GM21423 (cell line): ENCODE measurements at regions not wholly inside any gene's neighbourhood (a gene's known extent, or its start where the extent isn't known, plus 50 kb on each side); places are given as distances from the start of the nearest gene placed in this dataset.
"Not testable (repeated sequence)": the region's sequence is repeated elsewhere in the genome, so short reads cannot be mapped to it uniquely, and the experiment has no call there.

Source experiments
- ATAC-seq: cut with Tn5 transposase; IDR thresholded peaks from one replicate; pipeline ENCODE4 v1.9.1; 2021; ENCODE audit warnings: mild to moderate bottlenecking, moderate library complexity; ENCODE audit not compliant: unreplicated experiment

GRCh38 chr4:155478336-155478835 lies 101.6 kb upstream of the MAP9 start:
- no peak for ATAC-seq

- no peak for ATAC-seq
Measured at GRCh38 chr4:155474758-155475157, 98.0 kb upstream of the MAP9 start.

- ATAC-seq = no peak
Measured at GRCh38 chr4:155473420-155474095, 96.8 kb upstream of the MAP9 start.

GRCh38 chr4:155468282-155468681 lies 91.5 kb upstream of the MAP9 start:
- no peak for ATAC-seq

- no peak for ATAC-seq
Measured at GRCh38 chr4:155450676-155451075, 73.9 kb upstream of the MAP9 start.

- no peak for ATAC-seq
Measured at GRCh38 chr4:155445306-155445705, 68.5 kb upstream of the MAP9 start.

- ATAC-seq = no peak
Measured at GRCh38 chr4:155444721-155445120, 68.0 kb upstream of the MAP9 start.

GRCh38 chr4:155442267-155443105 lies 65.7 kb upstream of the MAP9 start:
- peak; percentile 94 for ATAC-seq

GRCh38 chr4:155441475-155441874 lies 64.7 kb upstream of the MAP9 start:
- ATAC-seq = no peak

- ATAC-seq = not testable (repeated sequence)
Measured at GRCh38 chr4:155439760-155440159, 63.0 kb upstream of the MAP9 start.

DNA sequence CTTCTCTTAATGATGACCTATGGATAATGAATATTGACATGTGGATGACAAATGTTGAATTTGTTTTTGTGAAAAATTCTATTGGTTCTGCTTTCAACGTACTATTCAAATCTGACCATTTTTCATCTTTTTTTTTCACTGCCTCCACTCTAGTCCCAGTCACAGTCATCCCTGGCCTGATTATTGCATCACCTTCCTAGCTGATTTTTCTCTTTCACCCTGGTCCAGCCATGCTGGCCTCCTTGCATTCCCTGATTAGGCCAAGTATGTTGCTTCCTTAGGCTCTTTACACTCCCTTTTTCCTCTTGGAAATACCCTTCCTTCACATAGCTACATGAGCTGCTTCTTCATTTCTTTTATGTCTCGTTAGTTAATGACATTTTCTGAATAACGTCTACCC lies 58.1 kb upstream of the MAP9 start:
- no peak for ATAC-seq

GRCh38 chr4:155434366-155434765 lies 57.6 kb upstream of the MAP9 start:
- ATAC-seq = no peak

- ATAC-seq = no peak
Measured at GRCh38 chr4:155433636-155434360, 57.0 kb upstream of the MAP9 start.

DNA sequence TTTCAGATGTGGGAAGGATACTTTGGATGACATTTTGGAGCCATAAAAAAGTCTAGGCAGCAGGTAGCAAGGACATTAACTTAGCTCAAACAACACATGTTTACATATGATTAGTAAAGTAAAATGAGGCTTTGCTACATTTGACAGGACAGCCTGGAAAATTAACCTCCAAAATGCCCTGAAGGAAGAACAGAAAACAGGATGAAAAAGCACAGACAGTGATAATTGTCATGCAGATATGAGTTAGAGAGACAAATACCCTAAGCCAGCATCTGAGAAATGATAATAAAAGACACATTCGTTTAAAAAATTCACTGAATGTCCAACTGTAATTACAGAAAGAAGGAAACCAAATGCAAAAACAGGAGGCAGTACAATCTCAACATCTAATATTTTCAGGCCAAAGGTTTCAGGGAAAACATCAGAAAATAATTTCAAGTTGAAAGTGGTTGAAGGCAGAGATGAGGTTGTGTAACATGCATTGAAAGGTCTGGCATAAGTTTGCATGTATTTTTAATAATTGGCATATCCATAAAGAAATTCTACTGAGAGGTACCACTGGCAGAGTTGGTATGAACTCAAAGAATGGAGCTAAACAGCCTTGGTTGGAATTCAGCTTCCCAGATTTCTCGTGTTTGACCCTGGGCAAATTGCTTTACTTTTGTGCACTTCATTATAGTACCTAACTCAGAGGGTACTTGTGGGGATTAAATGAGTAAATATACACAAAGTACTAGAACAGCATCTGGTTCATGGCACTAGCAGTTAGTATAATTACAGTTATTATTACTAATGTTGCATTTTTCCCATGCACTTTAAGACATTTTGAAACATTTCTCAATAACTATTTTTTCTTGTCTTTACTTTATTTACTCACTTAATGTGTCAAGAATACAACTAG lies 54.4 kb upstream of the MAP9 start:
- ATAC-seq = no peak

DNA sequence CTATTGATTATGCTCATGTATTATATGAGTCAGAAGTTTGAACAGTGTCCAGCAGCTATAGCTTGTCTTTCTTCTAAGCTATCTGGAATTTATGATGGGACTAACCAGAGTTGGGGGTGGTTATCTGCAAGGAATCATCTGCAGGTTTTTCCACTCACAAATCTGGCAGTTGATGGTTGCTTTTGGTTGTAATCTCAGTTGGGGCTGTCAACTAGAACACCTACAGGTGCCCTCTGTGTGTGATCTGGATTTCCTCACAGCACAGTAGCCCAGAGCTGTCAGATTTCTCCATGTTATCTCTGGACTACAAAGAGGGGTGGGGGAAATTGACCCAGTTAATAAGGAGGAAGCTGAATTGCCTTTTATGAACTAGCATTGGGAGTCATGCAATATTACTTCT lies 51.4 kb upstream of the MAP9 start:
- no peak for ATAC-seq

DNA sequence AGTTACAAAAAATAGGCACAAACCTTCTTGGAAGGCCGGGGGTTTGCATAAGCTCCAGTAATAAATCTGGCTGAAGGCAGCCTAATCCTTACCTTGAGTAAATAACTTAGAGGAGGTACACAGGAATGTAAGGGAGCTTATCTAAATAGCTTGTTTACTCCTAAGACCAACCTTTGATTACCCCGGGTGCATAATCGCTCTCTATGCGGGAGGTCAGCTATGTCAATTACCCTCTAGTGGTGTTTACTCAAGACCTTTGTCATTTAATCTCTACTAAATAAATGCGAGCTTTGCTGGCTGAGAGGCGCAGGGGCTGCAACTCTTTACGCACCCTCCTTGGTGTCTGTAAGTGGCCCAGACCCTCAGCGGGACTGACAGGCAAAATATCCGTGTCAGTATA lies 50.2 kb upstream of the MAP9 start:
- ATAC-seq = no peak
